Spleen (tissue), 11 donors: ENCODE measurements at regions not wholly inside any gene's neighbourhood (a gene's known extent, or its start where the extent isn't known, plus 50 kb on each side); places are given as distances from the start of the nearest gene placed in this dataset.

Experiments
- DNase-seq: peaks from one replicate; pipeline ENCODE4 v3.0.0-alpha.2; 2020
- H3K27ac ChIP-seq, 8 donors: fragments of 200-600 bp; sonication (generic) in 7 of 8; 1 replicate in 4 of 8; 2 replicates in 4 of 8; pipeline versions ENCODE4 v1.5.0 to v1.8.0; 2016 to 2021; ENCODE audit warnings: inconsistent platforms in 4 of 8, mild to moderate bottlenecking in 4 of 8, moderate library complexity in 1 of 8
- H3K27me3 ChIP-seq, 7 donors: fragments of 200-600 bp; sonication (generic) in 6 of 7; replicated peaks in 1 of 7; 1 replicate in 4 of 7; 2 replicates in 3 of 7; pipeline versions ENCODE4 v1.5.0 to v1.8.0; 2016 to 2021; ENCODE audit warnings: inconsistent platforms in 3 of 7, mild to moderate bottlenecking in 1 of 7
- H3K36me3 ChIP-seq, 6 donors: fragments of 200-600 bp; sonication (generic) in 5 of 6; 1 replicate in 4 of 6; 2 replicates in 2 of 6; pipeline versions ENCODE4 v1.5.0 to v1.8.0; 2016 to 2021; ENCODE audit warnings: inconsistent platforms in 2 of 6
- H3K4me1 ChIP-seq, 6 donors: fragments of 200-600 bp; sonication (generic) in 5 of 6; 1 replicate in 3 of 6; 2 replicates in 3 of 6; pipeline versions ENCODE4 v1.5.0 to v1.8.0; 2016 to 2021; ENCODE audit warnings: inconsistent platforms in 3 of 6
- H3K4me3 ChIP-seq, 8 donors: fragments of 200-600 bp; sonication (generic) in 7 of 8; 1 replicate in 4 of 8; 2 replicates in 4 of 8; pipeline versions ENCODE4 v1.5.0 to v1.8.0; 2016 to 2021; ENCODE audit warnings: inconsistent platforms in 4 of 8, mild to moderate bottlenecking in 4 of 8, moderate library complexity in 2 of 8
- H3K9me3 ChIP-seq, 8 donors: fragments of 200-600 bp; sonication (generic) in 7 of 8; 1 replicate in 4 of 8; 2 replicates in 4 of 8; pipeline versions ENCODE4 v1.5.0 to v1.8.0; 2016 to 2021; ENCODE audit warnings: inconsistent platforms in 4 of 8
- CTCF ChIP-seq, 11 experiments: fragments of 200-600 bp in 7 of 11; fragments of 450-650 bp in 4 of 11; sonication (generic) in 4 of 11; IDR thresholded peaks in 8 of 11; conservative IDR thresholded peaks in 3 of 11; 1 replicate in 7 of 11; 2 replicates in 4 of 11; pipeline versions ENCODE4 v1.4.0 to v1.8.0; 2016 to 2021; ENCODE audit warnings: antibody characterized with exemption in 11 of 11, inconsistent platforms in 4 of 11, mild to moderate bottlenecking in 1 of 11
- POLR2A ChIP-seq, 3 donors: fragments of 450-650 bp; IDR thresholded peaks; one replicate each; pipeline ENCODE4 v1.5.1; 2017; ENCODE audit warnings: antibody characterized with exemption in 3 of 3, mild to moderate bottlenecking in 1 of 3
- POLR2AphosphoS5 ChIP-seq, 3 donors: sonication (generic); formaldehyde crosslinking; IDR thresholded peaks; one replicate each; pipeline ENCODE4 v1.5.1; 2017; ENCODE audit warnings: antibody characterized with exemption in 3 of 3
- WGBS, 5 donors: extraction: QIAGEN DNeasy Blood & Tissue Kit in 3 of 5; methylation state at CpG; one replicate each; pipeline versions ENCODE4 v1.1.5 to v1.1.7; 2013 to 2018; 5-methylcytosine and 5-hydroxymethylcytosine counted together
- intact Hi-C: fragments of 100-400 bp; cut with DNase I; formaldehyde crosslinking; loops from one replicate; pipeline ENCODE4 v1.15.0; 2023; ENCODE audit warnings: low total_unique reads
- donor health status: healthy with polysubstance abuse.
- donor health status: DM: no; HTN: no; CAD: no; lungs with moderate emphysema.
- donor health status: DM: no; HTN: no; CAD: no.
- donor health status: Bipolar disorder and iron deficiency.
- donor health status: healthy.
- donor health status: DM: no; HTN: no; CAD: no.
- donor health status: DM: yes; HTN: yes; CAD: no.

GRCh38 chr5:56686337-56687195 is 128.8 kb upstream of the MAP3K1 start:
- peak; percentile 83 for DNase-seq
- Histone ChIP-seq H3K4me3 (peak overlapping the region in 1 of 8 donors; percentile 34), H3K27me3 (no peaks in the 10 kb centered on the region), H3K36me3 (no peaks in the 10 kb centered on the region), H3K27ac (peak overlapping the region; percentile 53 to 87 (median 80)), H3K4me1 (peaks cover 39 to 87% (median 47%) of the 10 kb centered on the region in 6 donors), H3K9me3 (no peaks in the 10 kb centered on the region)
- WGBS, 5 donors: 20 to 44% (median 42%) methylated on average over 5 of the region's 5 CpGs
- intact Hi-C loops: no loop called here
- no peak for TF ChIP-seq CTCF (IDR thresholded peaks at IDR 0.05 in 8 of 11, conservative IDR thresholded peaks at IDR 0.05 in 3 of 11)
- TF ChIP-seq POLR2AphosphoS5 (IDR thresholded peaks at IDR 0.05): peak in 1 of 3 donors; percentile 28

GRCh38 chr5:56685503-56686217 is 129.7 kb upstream of the MAP3K1 start:
- no peak overlapping the region for H3K4me3 ChIP-seq
- H3K27me3 ChIP-seq: no peaks in the 10 kb centered on the region
- TF ChIP-seq POLR2A (IDR thresholded peaks at IDR 0.05) (peak in 1 of 3 donors; percentile 13), POLR2AphosphoS5 (IDR thresholded peaks at IDR 0.05) (no peak), CTCF (IDR thresholded peaks at IDR 0.05 in 8 of 11, conservative IDR thresholded peaks at IDR 0.05 in 3 of 11) (no peak)
- DNase-seq: no peak
- intact Hi-C loops: no loop called here
- no peaks in the 10 kb centered on the region for H3K36me3 ChIP-seq
- peaks cover 38 to 86% (median 45%) of the 10 kb centered on the region in 6 donors for H3K4me1 ChIP-seq
- no peaks in the 10 kb centered on the region for H3K9me3 ChIP-seq
- 23 to 47% (median 33%) methylated on average over 2 of the region's 2 CpGs for WGBS, 5 donors
- peak overlapping the region; percentile 53 to 87 (median 80) for H3K27ac ChIP-seq

GRCh38 chr5:56684159-56684558 is 131.2 kb upstream of the MAP3K1 start:
- Histone ChIP-seq H3K9me3 (no peaks in the 10 kb centered on the region), H3K27me3 (no peaks in the 10 kb centered on the region), H3K36me3 (no peaks in the 10 kb centered on the region), H3K4me1 (peaks cover 38 to 74% (median 45%) of the 10 kb centered on the region in 6 donors), H3K4me3 (no peak overlapping the region), H3K27ac (peak overlapping the region in 4 of 8 donors; percentile 12 to 87 (median 19))
- TF ChIP-seq POLR2A (IDR thresholded peaks at IDR 0.05) (no peak), POLR2AphosphoS5 (IDR thresholded peaks at IDR 0.05) (no peak), CTCF (IDR thresholded peaks at IDR 0.05 in 8 of 11, conservative IDR thresholded peaks at IDR 0.05 in 3 of 11) (no peak)
- whole genome bisulfite sequencing, 5 donors: 90 to 100% (median 94%) methylated on average over 3 of the region's 3 CpGs
- no peak for DNase-seq
- intact Hi-C loops: no loop called here

GRCh38 chr5:56683733-56684132 is 131.6 kb upstream of the MAP3K1 start:
- intact Hi-C loops: no loop called here
- Histone ChIP-seq H3K4me1 (peaks cover 36 to 70% (median 43%) of the 10 kb centered on the region in 6 donors), H3K9me3 (no peaks in the 10 kb centered on the region), H3K27me3 (no peaks in the 10 kb centered on the region), H3K27ac (peak overlapping the region in 3 of 8 donors; percentile 16 to 87 (median 22)), H3K4me3 (no peak overlapping the region), H3K36me3 (no peaks in the 10 kb centered on the region)
- TF ChIP-seq CTCF (IDR thresholded peaks at IDR 0.05 in 8 of 11, conservative IDR thresholded peaks at IDR 0.05 in 3 of 11) (no peak), POLR2AphosphoS5 (IDR thresholded peaks at IDR 0.05) (no peak), POLR2A (IDR thresholded peaks at IDR 0.05) (no peak)
- no peak for DNase-seq
- 94 to 100% (median 96%) methylated on average over 2 of the region's 2 CpGs for WGBS, 5 donors
